Mononuclear cell (primary cell): ENCODE measurements at regions not wholly inside any gene's neighbourhood (a gene's known extent, or its start where the extent isn't known, plus 50 kb on each side); places are given as distances from the start of the nearest gene placed in this dataset.

Source experiments
- H3K27me3 ChIP-seq: 2 replicates; pipeline ENCODE4 v1.6.0; 2011; ENCODE audit warnings: low read length, control low read depth; ENCODE audit not compliant: insufficient read depth
- H3K4me1 ChIP-seq: 2 replicates; pipeline ENCODE4 v1.5.1; 2011; ENCODE audit warnings: mild to moderate bottlenecking, low read length, control low read depth; ENCODE audit not compliant: insufficient read depth
- H3K4me3 ChIP-seq: 2 replicates; pipeline ENCODE4 v1.5.1; 2011; ENCODE audit warnings: mild to moderate bottlenecking, low read length, moderate library complexity
- H3K9me3 ChIP-seq: 2 replicates; pipeline ENCODE4 v1.5.1; 2011; ENCODE audit warnings: low read depth, mild to moderate bottlenecking, control low read depth, low read length

DNA sequence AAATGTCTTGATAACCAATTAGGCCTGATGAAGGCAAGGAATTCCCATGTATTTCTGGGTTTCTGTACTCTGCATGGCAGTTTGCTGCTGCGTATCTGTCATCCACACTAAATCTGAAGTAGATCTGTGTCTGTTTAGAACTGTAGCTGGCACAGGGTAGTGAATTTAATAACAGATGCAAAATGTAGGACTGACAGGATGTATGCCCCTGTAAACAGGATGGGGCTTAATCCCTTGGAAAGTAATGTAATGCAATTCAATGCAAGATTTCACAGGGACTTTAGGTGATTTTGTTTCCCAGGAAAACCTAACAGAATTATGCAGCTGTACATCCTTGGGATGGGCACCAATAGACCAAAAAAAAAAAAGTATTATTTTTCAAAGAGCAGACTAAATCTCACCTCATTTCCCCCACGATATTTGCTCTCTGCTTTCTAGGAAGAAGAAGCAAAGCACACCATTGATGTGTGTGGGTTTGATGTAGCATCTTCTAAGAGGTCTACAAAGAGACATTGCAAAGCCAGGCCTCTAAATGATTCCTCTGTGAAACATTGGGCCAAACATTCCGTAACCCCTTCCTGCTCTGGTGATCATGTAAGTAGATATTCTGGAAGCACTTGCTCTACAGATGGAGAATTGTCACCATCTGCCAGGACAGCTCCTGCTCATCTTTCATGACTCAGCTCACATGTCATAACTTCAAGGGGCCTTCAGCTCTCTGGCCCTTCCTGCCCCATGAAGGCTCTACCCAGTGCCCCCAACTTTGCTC, 464.3 kb upstream of the RGMA start:
- Histone ChIP-seq H3K27me3 (no peaks in the 10 kb centered on the region), H3K9me3 (no peaks in the 10 kb centered on the region), H3K4me3 (no peak overlapping the region), H3K4me1 (no peaks in the 10 kb centered on the region)

GRCh38 chr15:93543093-93543492, 454.1 kb upstream of the RGMA start:
- Histone ChIP-seq H3K4me3 (no peak overlapping the region), H3K4me1 (no peaks in the 10 kb centered on the region), H3K9me3 (no peaks in the 10 kb centered on the region), H3K27me3 (no peaks in the 10 kb centered on the region)

- no peak overlapping the region for H3K4me3 ChIP-seq
- no peaks in the 10 kb centered on the region for H3K4me1 ChIP-seq
- no peaks in the 10 kb centered on the region for H3K9me3 ChIP-seq
- H3K27me3 ChIP-seq: no peaks in the 10 kb centered on the region
Measured at GRCh38 chr15:93527374-93528050, 438.5 kb upstream of the RGMA start.

DNA sequence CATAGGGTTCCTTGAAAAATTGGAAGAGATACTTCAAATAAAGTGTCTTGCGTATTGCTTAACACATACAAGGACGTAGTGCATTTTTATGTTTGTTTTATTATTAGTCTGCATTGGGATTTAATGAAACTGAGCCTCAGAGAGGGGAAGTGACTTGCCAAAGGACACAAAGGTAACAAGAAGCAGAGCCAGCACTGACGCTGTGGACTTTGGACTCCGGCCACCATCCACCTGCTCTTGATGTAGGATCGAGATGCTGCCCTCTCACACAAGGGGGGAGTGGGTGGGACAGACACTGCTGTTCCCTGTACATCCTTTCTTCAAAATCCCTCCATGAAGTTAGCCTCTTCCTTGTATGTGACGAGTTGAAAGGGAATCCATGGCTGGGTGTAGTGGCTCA, 435.4 kb upstream of the RGMA start:
- Histone ChIP-seq H3K27me3 (no peaks in the 10 kb centered on the region), H3K4me3 (no peak overlapping the region), H3K9me3 (no peaks in the 10 kb centered on the region), H3K4me1 (no peaks in the 10 kb centered on the region)

DNA sequence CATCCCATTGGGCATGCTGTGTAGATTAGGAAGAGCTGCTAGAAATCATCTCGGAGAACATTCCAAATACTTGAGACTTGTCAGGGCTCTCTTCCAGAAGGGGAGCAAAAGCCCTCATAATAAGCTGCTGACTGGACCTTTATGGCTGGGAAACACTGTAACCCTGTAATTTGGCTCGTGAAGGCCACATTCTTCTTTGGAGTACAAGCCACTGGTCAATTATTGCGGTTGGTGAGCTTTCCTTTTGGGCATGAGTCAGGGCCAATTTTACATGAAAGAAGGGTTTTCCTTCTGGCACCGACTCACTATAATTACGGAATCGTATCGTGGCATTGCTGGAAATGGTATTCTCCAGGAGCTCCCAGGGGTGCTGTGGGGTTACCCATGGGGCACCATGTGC, 434.5 kb upstream of the RGMA start:
- no peaks in the 10 kb centered on the region for H3K9me3 ChIP-seq
- H3K4me3 ChIP-seq: no peak overlapping the region
- no peaks in the 10 kb centered on the region for H3K27me3 ChIP-seq
- no peaks in the 10 kb centered on the region for H3K4me1 ChIP-seq

GRCh38 chr15:93520206-93520605, 431.2 kb upstream of the RGMA start:
- Histone ChIP-seq H3K9me3 (no peaks in the 10 kb centered on the region), H3K4me1 (no peaks in the 10 kb centered on the region), H3K27me3 (peaks cover 2% of the 10 kb centered on the region), H3K4me3 (no peak overlapping the region)

DNA sequence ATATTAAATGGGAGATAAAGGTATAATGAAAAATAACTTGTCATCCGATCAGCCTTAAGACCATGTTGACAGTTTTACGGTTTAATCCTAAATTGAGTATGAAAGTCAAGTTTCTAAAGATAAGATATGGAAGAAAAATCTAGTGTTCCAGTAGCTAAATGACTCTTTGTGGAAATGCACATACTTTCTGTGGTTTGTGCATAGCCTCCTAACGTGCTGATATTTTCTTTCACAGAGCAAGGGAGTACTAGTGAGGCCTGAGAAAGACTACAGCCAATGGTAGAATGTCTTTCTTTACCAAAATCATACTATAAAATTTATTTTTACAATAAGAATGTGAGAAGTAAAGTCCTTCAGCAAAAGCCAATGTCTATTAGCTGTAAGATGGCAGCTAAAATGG, 430.6 kb upstream of the RGMA start:
- H3K4me3 ChIP-seq: no peak overlapping the region
- no peaks in the 10 kb centered on the region for H3K4me1 ChIP-seq
- peaks cover 2% of the 10 kb centered on the region for H3K27me3 ChIP-seq
- no peaks in the 10 kb centered on the region for H3K9me3 ChIP-seq

DNA sequence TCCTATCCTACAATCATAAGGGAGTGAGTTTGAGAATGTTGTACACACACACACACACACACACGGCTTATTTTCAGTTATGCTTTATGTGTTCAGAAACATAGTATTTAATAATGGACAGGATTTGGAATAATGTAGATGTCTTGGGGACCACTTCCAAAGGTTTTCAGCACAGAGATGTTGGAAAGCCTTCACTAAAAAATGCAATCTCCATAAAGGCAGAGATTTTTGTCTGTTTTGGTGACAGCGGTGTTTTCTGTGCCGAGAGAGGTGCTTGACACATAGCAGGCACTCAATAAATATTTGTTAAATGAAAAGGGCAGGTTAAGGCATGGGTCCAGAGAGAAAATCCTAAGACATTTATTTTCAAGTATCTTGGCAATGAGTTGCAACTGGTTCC, 428.2 kb upstream of the RGMA start:
- Histone ChIP-seq H3K4me3 (no peak overlapping the region), H3K4me1 (no peaks in the 10 kb centered on the region), H3K27me3 (peaks cover 2% of the 10 kb centered on the region), H3K9me3 (no peaks in the 10 kb centered on the region)

- Histone ChIP-seq H3K9me3 (no peaks in the 10 kb centered on the region), H3K4me3 (no peak overlapping the region), H3K4me1 (no peaks in the 10 kb centered on the region), H3K27me3 (peaks cover 2% of the 10 kb centered on the region)
Measured at GRCh38 chr15:93515256-93516051, 426.4 kb upstream of the RGMA start.

DNA sequence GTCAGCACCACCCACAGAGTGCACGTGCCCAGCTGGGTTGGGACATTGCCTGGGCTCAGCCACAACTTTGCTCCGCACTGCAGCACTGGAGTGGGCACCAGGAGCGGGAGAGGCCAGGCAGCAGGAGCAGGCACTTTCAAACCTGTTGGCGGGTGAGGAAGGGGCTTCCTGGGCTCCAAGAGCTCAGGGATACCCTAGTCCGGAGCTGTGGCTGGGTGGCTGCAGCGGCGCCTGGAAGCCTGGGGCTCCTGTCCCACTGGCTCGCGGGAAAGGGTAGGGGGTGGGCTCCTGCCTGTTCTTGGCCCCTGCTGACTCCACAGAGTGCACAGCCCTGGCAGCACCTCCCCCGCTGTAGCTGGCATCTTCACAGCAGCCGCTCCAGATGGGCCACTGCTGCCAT, 417.6 kb upstream of the RGMA start:
- Histone ChIP-seq H3K9me3 (no peaks in the 10 kb centered on the region), H3K4me3 (no peak overlapping the region), H3K27me3 (no peaks in the 10 kb centered on the region), H3K4me1 (no peaks in the 10 kb centered on the region)

- no peak overlapping the region for H3K4me3 ChIP-seq
- no peaks in the 10 kb centered on the region for H3K9me3 ChIP-seq
- no peaks in the 10 kb centered on the region for H3K4me1 ChIP-seq
- H3K27me3 ChIP-seq: no peaks in the 10 kb centered on the region
Measured at GRCh38 chr15:93505506-93505905, 416.5 kb upstream of the RGMA start.

DNA sequence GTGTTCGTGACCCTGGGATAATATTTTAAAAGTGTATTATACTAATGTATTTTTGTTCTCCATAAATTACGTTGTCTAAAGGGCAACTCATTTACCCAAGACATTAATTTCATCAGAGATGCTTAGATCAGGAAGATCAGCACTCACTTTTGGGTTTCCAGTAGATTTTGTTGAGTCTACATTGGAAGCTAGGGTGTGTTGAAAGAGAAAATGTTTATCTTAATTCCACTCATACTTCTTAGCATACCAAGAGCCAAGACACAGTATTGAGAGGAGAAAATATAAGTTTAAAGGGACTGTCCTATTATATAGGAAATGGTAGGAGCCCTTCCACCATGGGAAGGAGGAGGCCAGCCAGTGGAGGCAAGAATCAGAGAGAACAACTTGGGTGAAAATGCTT, 412.9 kb upstream of the RGMA start:
- no peak overlapping the region for H3K4me3 ChIP-seq
- H3K4me1 ChIP-seq: no peaks in the 10 kb centered on the region
- H3K9me3 ChIP-seq: no peaks in the 10 kb centered on the region
- no peaks in the 10 kb centered on the region for H3K27me3 ChIP-seq

GRCh38 chr15:93500155-93500554, 411.1 kb upstream of the RGMA start:
- Histone ChIP-seq H3K4me3 (no peak overlapping the region), H3K9me3 (no peaks in the 10 kb centered on the region), H3K27me3 (no peaks in the 10 kb centered on the region), H3K4me1 (no peaks in the 10 kb centered on the region)

DNA sequence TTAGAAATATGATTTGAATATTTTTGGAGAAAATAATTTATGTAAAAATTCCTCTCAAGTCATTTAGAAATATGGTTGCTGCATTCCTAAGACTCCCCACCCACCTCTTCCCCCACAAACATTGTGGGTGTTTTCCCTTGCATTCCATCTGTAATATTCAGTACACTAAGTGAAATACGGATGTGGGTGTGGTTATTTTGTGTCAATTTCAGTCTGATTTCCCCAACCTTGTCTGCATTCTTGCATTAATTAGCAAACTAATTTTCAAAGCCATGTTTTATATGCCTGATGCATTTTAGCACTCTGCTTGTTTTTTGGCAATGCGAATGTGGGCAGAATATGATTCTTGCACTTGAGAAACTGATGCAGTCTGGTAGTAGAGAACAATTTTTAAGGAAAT, 408.3 kb upstream of the RGMA start:
- H3K4me3 ChIP-seq: no peak overlapping the region
- H3K4me1 ChIP-seq: no peaks in the 10 kb centered on the region
- no peaks in the 10 kb centered on the region for H3K9me3 ChIP-seq
- no peaks in the 10 kb centered on the region for H3K27me3 ChIP-seq

DNA sequence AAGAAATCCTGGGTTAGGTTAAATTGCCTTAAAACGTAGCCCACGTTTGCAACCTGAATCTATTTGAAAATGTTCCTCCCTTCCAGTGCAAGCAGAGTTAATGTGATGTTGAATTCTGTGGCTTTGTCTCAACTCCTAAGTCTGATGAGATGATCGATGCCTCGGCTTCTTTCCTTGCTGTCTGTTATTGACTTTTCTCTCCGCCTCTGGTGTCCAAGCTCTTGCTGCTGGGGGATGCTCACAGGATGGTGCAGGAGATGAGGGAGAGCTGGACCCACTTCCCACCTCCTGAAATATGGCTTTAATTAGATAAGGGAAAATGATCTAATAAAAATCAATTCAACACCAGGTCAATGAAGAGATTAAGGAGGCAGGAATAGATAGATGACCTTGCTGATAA, 407.9 kb upstream of the RGMA start:
- Histone ChIP-seq H3K9me3 (no peaks in the 10 kb centered on the region), H3K27me3 (no peaks in the 10 kb centered on the region), H3K4me1 (no peaks in the 10 kb centered on the region), H3K4me3 (no peak overlapping the region)
